ENCODE measurements at regions not wholly inside any gene's neighbourhood (a gene's known extent, or its start where the extent isn't known, plus 50 kb on each side); places are given as distances from the start of the nearest gene placed in this dataset.

DNA sequence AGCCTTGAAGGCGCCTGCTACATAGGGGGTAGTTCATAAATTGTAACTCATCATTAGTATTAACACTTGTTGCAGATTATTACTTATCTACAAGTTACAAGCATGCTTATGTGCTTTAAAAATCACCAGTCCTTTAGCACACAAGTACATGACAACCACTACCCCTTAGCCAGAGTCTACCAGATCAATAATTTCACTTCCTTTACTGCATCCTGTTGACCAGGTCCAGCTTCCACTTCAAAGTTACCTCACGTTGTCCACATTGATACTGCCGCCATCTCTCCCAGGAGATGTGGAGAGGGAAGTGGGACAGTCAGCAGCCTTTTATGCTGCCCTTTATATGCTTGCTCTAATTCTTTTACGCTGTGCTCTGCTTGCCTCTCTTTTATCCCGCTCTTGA lies 231.3 kb upstream of the CXXC4 start:
- Histone ChIP-seq H3K36me3 (replicated peaks in 1 of 2; ENCODE audit: insufficient read depth in 1 of 2, low read depth in 2 of 2) (no peaks in the 10 kb centered on the region), H3K4me3 (no peak overlapping the region), H3K27ac (no peak overlapping the region), H3K9me3 (no peaks in the 10 kb centered on the region), H3K4me1 (no peaks in the 10 kb centered on the region), H3K27me3 (no peaks in the 10 kb centered on the region)
- no peak for DNase-seq
- 83 to 90% methylated on average over 5 of the region's 5 CpGs for WGBS, 2 donors
- intact Hi-C loops (cut with DNase I) = no loop called here
- no peak for ATAC-seq
- TF ChIP-seq POLR2A (IDR thresholded peaks at IDR 0.05) = no peak
- TF ChIP-seq, protein P1, sequence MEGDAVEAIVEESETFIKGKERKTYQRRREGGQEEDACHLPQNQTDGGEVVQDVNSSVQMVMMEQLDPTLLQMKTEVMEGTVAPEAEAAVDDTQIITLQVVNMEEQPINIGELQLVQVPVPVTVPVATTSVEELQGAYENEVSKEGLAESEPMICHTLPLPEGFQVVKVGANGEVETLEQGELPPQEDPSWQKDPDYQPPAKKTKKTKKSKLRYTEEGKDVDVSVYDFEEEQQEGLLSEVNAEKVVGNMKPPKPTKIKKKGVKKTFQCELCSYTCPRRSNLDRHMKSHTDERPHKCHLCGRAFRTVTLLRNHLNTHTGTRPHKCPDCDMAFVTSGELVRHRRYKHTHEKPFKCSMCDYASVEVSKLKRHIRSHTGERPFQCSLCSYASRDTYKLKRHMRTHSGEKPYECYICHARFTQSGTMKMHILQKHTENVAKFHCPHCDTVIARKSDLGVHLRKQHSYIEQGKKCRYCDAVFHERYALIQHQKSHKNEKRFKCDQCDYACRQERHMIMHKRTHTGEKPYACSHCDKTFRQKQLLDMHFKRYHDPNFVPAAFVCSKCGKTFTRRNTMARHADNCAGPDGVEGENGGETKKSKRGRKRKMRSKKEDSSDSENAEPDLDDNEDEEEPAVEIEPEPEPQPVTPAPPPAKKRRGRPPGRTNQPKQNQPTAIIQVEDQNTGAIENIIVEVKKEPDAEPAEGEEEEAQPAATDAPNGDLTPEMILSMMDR (IDR thresholded peaks at IDR 0.05) = no peak

DNA sequence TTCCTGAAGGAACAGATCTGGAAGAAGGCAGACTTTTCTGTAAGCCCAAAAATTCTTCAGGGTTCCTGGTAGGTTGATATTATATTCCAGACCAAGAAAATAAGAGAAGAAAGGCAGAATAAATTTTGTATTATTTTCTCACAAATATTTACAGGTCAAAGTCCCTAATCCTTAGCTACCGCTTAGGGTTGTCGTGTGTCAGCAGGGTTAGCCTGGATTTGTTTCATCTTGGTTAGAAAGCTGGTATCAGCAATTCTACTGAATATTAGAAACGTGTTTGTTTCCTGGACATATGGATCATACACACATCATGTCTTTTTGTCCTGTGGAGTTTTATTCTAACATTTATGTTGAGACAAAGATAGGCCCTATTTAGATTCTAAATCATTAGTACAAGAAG lies 232.9 kb upstream of the CXXC4 start:
- H3K4me3 ChIP-seq = no peak overlapping the region
- intact Hi-C loops (cut with DNase I) = no loop called here
- no peaks in the 10 kb centered on the region for H3K27me3 ChIP-seq
- TF ChIP-seq, protein P1 (IDR thresholded peaks at IDR 0.05) = no peak
- no peak for TF ChIP-seq POLR2A (IDR thresholded peaks at IDR 0.05)
- no peaks in the 10 kb centered on the region for H3K4me1 ChIP-seq
- H3K9me3 ChIP-seq = no peaks in the 10 kb centered on the region
- 43 to 46% methylated on average over 3 of the region's 3 CpGs for WGBS, 2 donors
- ATAC-seq (no peak), DNase-seq (no peak)
- H3K36me3 ChIP-seq (replicated peaks in 1 of 2; ENCODE audit: insufficient read depth in 1 of 2, low read depth in 2 of 2) = no peaks in the 10 kb centered on the region
- H3K27ac ChIP-seq = no peak overlapping the region

DNA sequence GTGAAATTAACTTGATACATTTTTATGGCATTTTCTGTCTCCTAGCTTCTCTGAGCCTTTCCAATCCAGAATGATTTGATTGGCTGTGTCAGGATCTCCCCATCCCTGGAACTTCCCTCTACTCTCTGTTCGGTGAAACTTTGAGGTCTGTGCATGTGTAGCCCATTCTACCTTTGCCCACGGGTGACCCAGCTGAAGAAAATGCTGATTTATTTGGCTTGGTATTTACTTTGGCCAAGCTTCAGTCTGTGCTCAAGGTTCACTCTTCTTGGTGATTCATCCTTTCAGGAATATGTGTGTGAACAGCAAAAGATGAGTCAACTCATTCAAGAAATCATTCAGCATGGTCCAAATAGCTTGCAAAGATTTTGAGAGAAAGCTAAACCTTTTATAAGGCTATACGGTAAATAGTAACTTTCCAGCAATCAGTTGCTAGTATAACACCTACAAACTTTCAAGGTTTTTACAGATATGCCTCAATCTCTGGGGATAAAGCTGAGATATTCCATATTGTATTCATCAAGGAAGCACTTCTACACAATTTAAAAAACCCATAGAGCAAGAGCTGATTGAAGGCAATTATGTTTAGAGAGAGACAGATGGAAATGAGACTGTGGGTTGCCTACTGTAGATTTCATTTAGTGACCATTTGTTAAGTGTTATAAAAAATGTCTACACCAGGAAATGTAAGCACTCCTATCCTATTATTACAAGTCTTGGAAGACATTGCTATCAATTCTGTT lies 233.9 kb upstream of the CXXC4 start:
- ATAC-seq (peak; percentile 89), DNase-seq (peak in 3 of 4 donors; percentile 19 to 27 (median 26))
- WGBS, 2 donors = 29 to 34% methylated on average over 3 of the region's 3 CpGs
- H3K27ac ChIP-seq = peak overlapping the region in 1 of 4 donors; percentile 32
- intact Hi-C loops (cut with DNase I) = no loop called here
- no peak overlapping the region for H3K4me3 ChIP-seq
- no peaks in the 10 kb centered on the region for H3K27me3 ChIP-seq
- H3K9me3 ChIP-seq = no peaks in the 10 kb centered on the region
- H3K36me3 ChIP-seq (replicated peaks in 1 of 2; ENCODE audit: insufficient read depth in 1 of 2, low read depth in 2 of 2) = no peaks in the 10 kb centered on the region
- H3K4me1 ChIP-seq = no peaks in the 10 kb centered on the region
- TF ChIP-seq, protein P1 (IDR thresholded peaks at IDR 0.05) = no peak
- TF ChIP-seq POLR2A (IDR thresholded peaks at IDR 0.05) = no peak

DNA sequence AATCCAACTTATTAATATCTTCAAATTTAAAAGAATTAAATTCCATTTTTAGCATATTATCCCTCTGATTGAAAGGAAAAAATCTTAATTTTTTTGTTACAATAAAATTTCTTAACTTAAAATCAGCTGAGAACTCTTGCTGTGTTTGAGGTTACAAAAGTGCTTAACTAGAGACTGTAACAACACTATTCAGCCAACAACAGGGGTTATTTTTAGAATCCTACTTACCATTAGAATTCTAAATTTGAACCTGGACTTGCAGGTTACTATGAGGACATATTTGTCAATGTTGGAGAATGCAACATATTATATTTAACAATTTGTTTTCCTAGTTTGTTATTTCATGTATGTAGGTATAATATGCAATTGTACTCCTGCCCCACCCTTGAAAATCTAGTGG lies 238.1 kb upstream of the CXXC4 start:
- Histone ChIP-seq H3K4me3 (no peak overlapping the region), H3K27ac (no peak overlapping the region), H3K27me3 (no peaks in the 10 kb centered on the region), H3K36me3 (replicated peaks in 1 of 2; ENCODE audit: insufficient read depth in 1 of 2, low read depth in 2 of 2) (no peaks in the 10 kb centered on the region), H3K4me1 (peaks cover 11% of the 10 kb centered on the region), H3K9me3 (no peaks in the 10 kb centered on the region)
- intact Hi-C loops (cut with DNase I) = no loop called here
- TF ChIP-seq, protein P1 (IDR thresholded peaks at IDR 0.05) = no peak
- no peak for TF ChIP-seq POLR2A (IDR thresholded peaks at IDR 0.05)
- DNase-seq (no peak), ATAC-seq (no peak)

DNA sequence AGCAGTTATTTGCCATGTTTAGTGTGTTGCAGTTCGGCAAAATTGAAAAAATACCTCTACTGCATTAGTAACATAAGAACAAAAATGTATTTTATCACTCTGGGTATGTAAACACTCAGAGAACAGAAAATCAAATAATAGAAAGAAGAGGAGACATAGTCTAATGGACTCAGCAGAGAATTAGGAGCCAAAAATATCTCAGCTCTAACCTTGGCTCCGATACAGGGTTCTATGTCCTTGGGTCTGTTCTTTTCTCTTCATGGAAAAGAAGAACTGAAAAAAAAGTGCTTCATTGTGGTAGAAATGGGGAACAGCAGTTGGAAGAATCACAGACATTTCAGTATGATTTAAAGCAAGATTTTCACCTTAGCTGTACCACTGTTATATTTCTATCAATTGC lies 240.5 kb upstream of the CXXC4 start:
- H3K36me3 ChIP-seq (replicated peaks in 1 of 2; ENCODE audit: insufficient read depth in 1 of 2, low read depth in 2 of 2) = no peaks in the 10 kb centered on the region
- intact Hi-C loops (cut with DNase I) = no loop called here
- H3K4me3 ChIP-seq = no peak overlapping the region
- H3K27ac ChIP-seq = no peak overlapping the region
- no peaks in the 10 kb centered on the region for H3K9me3 ChIP-seq
- TF ChIP-seq POLR2A (IDR thresholded peaks at IDR 0.05) = no peak
- TF ChIP-seq, protein P1 (IDR thresholded peaks at IDR 0.05) = no peak
- no peak for ATAC-seq
- no peak for DNase-seq
- no peaks in the 10 kb centered on the region for H3K27me3 ChIP-seq
- H3K4me1 ChIP-seq = peaks cover 11% of the 10 kb centered on the region
- 18 to 32% methylated on average over 2 of the region's 2 CpGs for WGBS, 2 donors
